Peyer's patch (tissue), 4 donors: ENCODE measurements at regions not wholly inside any gene's neighbourhood (a gene's known extent, or its start where the extent isn't known, plus 50 kb on each side); places are given as distances from the start of the nearest gene placed in this dataset.

Experiments
- DNase-seq, 3 donors: peaks; one replicate each; pipeline ENCODE4 v3.0.0-alpha.2; 2017 to 2019
- H3K27ac ChIP-seq, 4 donors: fragments of 200-600 bp; sonication (generic); one replicate each; pipeline ENCODE4 v1.5.1; 2016 to 2019
- H3K27me3 ChIP-seq, 2 donors: fragments of 200-600 bp; sonication (generic); one replicate each; pipeline ENCODE4 v1.5.1; 2019
- H3K36me3 ChIP-seq, 3 donors: fragments of 200-600 bp; sonication (generic); one replicate each; pipeline ENCODE4 v1.5.1; 2016 to 2019
- H3K4me1 ChIP-seq, 4 donors: fragments of 200-600 bp; sonication (generic); one replicate each; pipeline ENCODE4 v1.5.1; 2016 to 2019
- H3K4me3 ChIP-seq, 4 donors: fragments of 200-600 bp; sonication (generic); 1 replicate in 3 of 4; 2 replicates in 1 of 4; pipeline ENCODE4 v1.5.1; 2016 to 2019; ENCODE audit warnings: mild to moderate bottlenecking in 1 of 4
- H3K9me3 ChIP-seq, 4 donors: fragments of 200-600 bp; sonication (generic); one replicate each; pipeline ENCODE4 v1.5.1; 2016 to 2019; ENCODE audit warnings: mild to moderate bottlenecking in 1 of 4
- CTCF ChIP-seq, 6 experiments: fragments of 450-650 bp in 4 of 6; fragments of 200-600 bp in 2 of 6; sonication (generic) in 1 of 6; IDR thresholded peaks; one replicate each; pipeline ENCODE4 v1.5.1; 2017 to 2019; ENCODE audit warnings: antibody characterized with exemption in 6 of 6, mild to moderate bottlenecking in 3 of 6, moderate library complexity in 1 of 6
- POLR2A ChIP-seq, 2 donors: fragments of 450-650 bp; IDR thresholded peaks; one replicate each; pipeline ENCODE4 v1.5.1; 2017; ENCODE audit warnings: antibody characterized with exemption in 2 of 2, mild to moderate bottlenecking in 2 of 2, moderate library complexity in 2 of 2

GRCh38 chr4:12889054-12889453, 595.1 kb downstream of the RAB28 start:
- no peak for TF ChIP-seq POLR2A (IDR thresholded peaks at IDR 0.05)
- no peak for TF ChIP-seq CTCF (IDR thresholded peaks at IDR 0.05)
- no peak overlapping the region for H3K27ac ChIP-seq
- H3K9me3 ChIP-seq = no peaks in the 10 kb centered on the region
- H3K27me3 ChIP-seq = no peaks in the 10 kb centered on the region
- no peak overlapping the region for H3K4me3 ChIP-seq
- DNase-seq = no peak
- H3K36me3 ChIP-seq = no peaks in the 10 kb centered on the region
- H3K4me1 ChIP-seq = no peaks in the 10 kb centered on the region

- H3K27me3 ChIP-seq = no peaks in the 10 kb centered on the region
- H3K27ac ChIP-seq = no peak overlapping the region
- H3K36me3 ChIP-seq = no peaks in the 10 kb centered on the region
- no peaks in the 10 kb centered on the region for H3K4me1 ChIP-seq
- DNase-seq = no peak
- no peaks in the 10 kb centered on the region for H3K9me3 ChIP-seq
- no peak for TF ChIP-seq POLR2A (IDR thresholded peaks at IDR 0.05)
- TF ChIP-seq CTCF (IDR thresholded peaks at IDR 0.05) = no peak
- H3K4me3 ChIP-seq = no peak overlapping the region
These were observed 599.0 kb downstream of the RAB28 start for GRCh38 chr4:12884846-12885796.

- no peaks in the 10 kb centered on the region for H3K36me3 ChIP-seq
These were observed 602.1 kb downstream of the RAB28 start for GRCh38 chr4:12881945-12882584.

GRCh38 chr4:12880844-12881243, 603.3 kb downstream of the RAB28 start:
- Histone ChIP-seq H3K9me3 (no peaks in the 10 kb centered on the region), H3K4me3 (no peak overlapping the region), H3K36me3 (no peaks in the 10 kb centered on the region), H3K4me1 (no peaks in the 10 kb centered on the region), H3K27ac (no peak overlapping the region), H3K27me3 (no peaks in the 10 kb centered on the region)
- DNase-seq = no peak
- no peak for TF ChIP-seq POLR2A (IDR thresholded peaks at IDR 0.05)
- no peak for TF ChIP-seq CTCF (IDR thresholded peaks at IDR 0.05)

More at GRCh38 chr4:12881945-12882584, 602.1 kb downstream of the RAB28 start:
- no peaks in the 10 kb centered on the region for H3K9me3 ChIP-seq
- H3K4me3 ChIP-seq = no peak overlapping the region
- no peak for DNase-seq
- H3K27ac ChIP-seq = no peak overlapping the region
- TF ChIP-seq CTCF (IDR thresholded peaks at IDR 0.05) = no peak
- TF ChIP-seq POLR2A (IDR thresholded peaks at IDR 0.05) = no peak
- no peaks in the 10 kb centered on the region for H3K4me1 ChIP-seq
- no peaks in the 10 kb centered on the region for H3K27me3 ChIP-seq

- Histone ChIP-seq H3K4me1 (no peaks in the 10 kb centered on the region), H3K36me3 (no peaks in the 10 kb centered on the region), H3K27ac (no peak overlapping the region), H3K9me3 (no peaks in the 10 kb centered on the region), H3K27me3 (no peaks in the 10 kb centered on the region), H3K4me3 (no peak overlapping the region)
- no peak for DNase-seq
- no peak for TF ChIP-seq POLR2A (IDR thresholded peaks at IDR 0.05)
- TF ChIP-seq CTCF (IDR thresholded peaks at IDR 0.05) = no peak
These were observed 604.6 kb downstream of the RAB28 start for GRCh38 chr4:12879496-12879895.
